Esophagus squamous epithelium (tissue), 5 donors: ENCODE measurements at regions not wholly inside any gene's neighbourhood (a gene's known extent, or its start where the extent isn't known, plus 50 kb on each side); places are given as distances from the start of the nearest gene placed in this dataset.
A peak's percentile ranks its signal among the peaks of the same experiment; 100 is the strongest.

Experiments
- DNase-seq: peaks from one replicate; lab custom pipeline; 2025; lab: John Stamatoyannopoulos, UW
- H3K27ac ChIP-seq, 4 donors: fragments of 200-600 bp; sonication (generic); one replicate each; pipeline ENCODE4 v1.5.1; 2016 to 2019; ENCODE audit warnings: mild to moderate bottlenecking in 1 of 4
- H3K27me3 ChIP-seq, 4 donors: fragments of 200-600 bp; sonication (generic); 1 replicate in 3 of 4; 2 replicates in 1 of 4; pipeline versions ENCODE4 v1.5.1 to v1.6.0; 2017 to 2021; ENCODE audit warnings: antibody characterized with exemption in 1 of 4
- H3K36me3 ChIP-seq, 3 donors: fragments of 200-600 bp; sonication (generic); one replicate each; pipeline ENCODE4 v1.5.1; 2016 to 2019
- H3K4me1 ChIP-seq, 3 donors: fragments of 200-600 bp; sonication (generic); one replicate each; pipeline ENCODE4 v1.5.1; 2017 to 2019
- H3K4me3 ChIP-seq, 4 donors: fragments of 200-600 bp; sonication (generic); 1 replicate in 3 of 4; 2 replicates in 1 of 4; pipeline ENCODE4 v1.5.1; 2016 to 2019; ENCODE audit warnings: mild to moderate bottlenecking in 2 of 4, moderate library complexity in 1 of 4
- H3K9me3 ChIP-seq, 3 donors: fragments of 200-600 bp; sonication (generic); one replicate each; pipeline ENCODE4 v1.5.1; 2016 to 2019
- CTCF ChIP-seq, 6 experiments: fragments of 450-650 bp in 4 of 6; fragments of 200-600 bp in 2 of 6; sonication (generic) in 2 of 6; IDR thresholded peaks; one replicate each; pipeline ENCODE4 v1.5.1; 2016 to 2019; ENCODE audit warnings: antibody characterized with exemption in 6 of 6, mild to moderate bottlenecking in 4 of 6, moderate library complexity in 4 of 6
- POLR2A ChIP-seq, 4 donors: fragments of 450-650 bp; IDR thresholded peaks; one replicate each; pipeline ENCODE4 v1.6.1; 2017; ENCODE audit warnings: antibody characterized with exemption in 4 of 4, mild to moderate bottlenecking in 4 of 4, moderate library complexity in 3 of 4
- WGBS, 2 donors: methylation state at CpG; one replicate each; pipeline ENCODE4 v1.1.5; 2018; 5-methylcytosine and 5-hydroxymethylcytosine counted together
- intact Hi-C: fragments of 100-400 bp; cut with DNase I; formaldehyde crosslinking; loops from one replicate; pipeline ENCODE4 v1.15.0; 2022
- donor health status: DM: yes; HTN: yes; CAD: no.

- Histone ChIP-seq H3K9me3 (no peaks in the 10 kb centered on the region), H3K27me3 (peaks cover 0 to 4% (median 0%) of the 10 kb centered on the region in 4 donors), H3K4me3 (no peak overlapping the region), H3K27ac (no peak overlapping the region), H3K4me1 (peaks cover 0 to 3% (median 0%) of the 10 kb centered on the region in 3 donors), H3K36me3 (no peaks in the 10 kb centered on the region)
- no peak for DNase-seq
- intact Hi-C loops = loop anchor here (5.0 kb wide), 1 partner anchor 61 kb away; no protein-coding TSS in a partner anchor
- TF ChIP-seq CTCF (IDR thresholded peaks at IDR 0.05) = no peak
- TF ChIP-seq POLR2A (IDR thresholded peaks at IDR 0.05) = no peak
- WGBS, 2 donors = 100% methylated on average over 1 of the region's 1 CpG
Observed at GRCh38 chr14:22316473-22316872, 272.6 kb downstream of the DAD1 start.

- H3K27ac ChIP-seq = no peak overlapping the region
- H3K4me1 ChIP-seq = peaks cover 0 to 3% (median 0%) of the 10 kb centered on the region in 3 donors
- intact Hi-C loops = loop anchor here (5.0 kb wide), 1 partner anchor 62 kb away; no protein-coding TSS in a partner anchor
- TF ChIP-seq POLR2A (IDR thresholded peaks at IDR 0.05) = no peak
- no peak for TF ChIP-seq CTCF (IDR thresholded peaks at IDR 0.05)
- H3K36me3 ChIP-seq = no peaks in the 10 kb centered on the region
- H3K27me3 ChIP-seq = peaks cover 0 to 4% (median 0%) of the 10 kb centered on the region in 4 donors
- no peak overlapping the region for H3K4me3 ChIP-seq
- DNase-seq = no peak
- 33 to 67% methylated on average over 3 of the region's 3 CpGs for WGBS, 2 donors
- no peaks in the 10 kb centered on the region for H3K9me3 ChIP-seq
Observed at GRCh38 chr14:22315336-22315735, 273.7 kb downstream of the DAD1 start.

GRCh38 chr14:22314183-22314820 is 274.7 kb downstream of the DAD1 start:
- peaks cover 0 to 4% (median 0%) of the 10 kb centered on the region in 4 donors for H3K27me3 ChIP-seq
- intact Hi-C loops = no loop called here
- no peak overlapping the region for H3K27ac ChIP-seq

GRCh38 chr14:22313172-22313801 is 275.7 kb downstream of the DAD1 start:
- DNase-seq = no peak
- 40 to 42% methylated on average over 1 of the region's 1 CpG for WGBS, 2 donors
- no peak for TF ChIP-seq POLR2A (IDR thresholded peaks at IDR 0.05)
- TF ChIP-seq CTCF (IDR thresholded peaks at IDR 0.05) = no peak
- H3K27me3 ChIP-seq = peaks cover 0 to 4% (median 0%) of the 10 kb centered on the region in 4 donors
- H3K9me3 ChIP-seq = no peaks in the 10 kb centered on the region
- H3K27ac ChIP-seq = no peak overlapping the region
- no peaks in the 10 kb centered on the region for H3K4me1 ChIP-seq
- H3K4me3 ChIP-seq = no peak overlapping the region
- intact Hi-C loops = no loop called here
- H3K36me3 ChIP-seq = no peaks in the 10 kb centered on the region

More at GRCh38 chr14:22314183-22314820, 274.7 kb downstream of the DAD1 start:
- no peak for DNase-seq
- Histone ChIP-seq H3K4me3 (no peak overlapping the region), H3K9me3 (no peaks in the 10 kb centered on the region), H3K36me3 (no peaks in the 10 kb centered on the region), H3K4me1 (no peaks in the 10 kb centered on the region)
- no peak for TF ChIP-seq POLR2A (IDR thresholded peaks at IDR 0.05)
- peak; percentile 17 to 69 (median 53) for TF ChIP-seq CTCF (IDR thresholded peaks at IDR 0.05)
- WGBS, 2 donors = 45 to 53% methylated on average over 6 of the region's 6 CpGs

GRCh38 chr14:22311636-22312035 is 277.4 kb downstream of the DAD1 start:
- Histone ChIP-seq H3K27me3 (peaks cover 0 to 4% (median 0%) of the 10 kb centered on the region in 4 donors), H3K27ac (no peak overlapping the region), H3K9me3 (no peaks in the 10 kb centered on the region), H3K36me3 (no peaks in the 10 kb centered on the region), H3K4me3 (no peak overlapping the region), H3K4me1 (no peaks in the 10 kb centered on the region)
- intact Hi-C loops = no loop called here
- DNase-seq = no peak
- WGBS, 2 donors = 55 to 73% methylated on average over 1 of the region's 1 CpG
- no peak for TF ChIP-seq POLR2A (IDR thresholded peaks at IDR 0.05)
- no peak for TF ChIP-seq CTCF (IDR thresholded peaks at IDR 0.05)
